ENCODE measurements at regions not wholly inside any gene's neighbourhood (a gene's known extent, or its start where the extent isn't known, plus 50 kb on each side); places are given as distances from the start of the nearest gene placed in this dataset. TPM values are rescaled to one million over a fixed set of nuclear protein-coding genes. Genes with fewer than 3 reads are reported as not detected.
"Not testable (repeated sequence)": the region's sequence is repeated elsewhere in the genome, so short reads cannot be mapped to it uniquely, and the experiment has no call there.

DNA sequence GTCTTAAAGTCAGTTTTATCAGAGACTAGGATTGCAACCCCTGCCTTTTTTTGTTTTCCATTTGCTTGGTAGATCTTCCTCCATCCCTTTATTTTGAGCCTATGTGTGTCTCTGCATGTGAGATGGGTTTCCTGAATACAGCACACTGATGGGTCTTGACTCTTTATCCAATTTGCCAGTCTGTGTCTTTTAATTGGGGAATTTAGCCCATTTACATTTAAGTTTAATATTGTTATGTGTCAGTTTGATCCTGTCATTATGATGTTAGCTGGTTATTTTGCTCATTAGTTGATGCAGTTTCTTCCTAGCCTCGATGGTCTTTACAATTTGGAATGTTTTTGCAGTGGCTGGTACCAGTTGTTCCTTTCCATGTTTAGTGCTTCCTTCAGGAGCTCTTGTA, 93.3 kb upstream of the GALNT18 start:
- DNase-seq, result not testable (repeated sequence)

GRCh38 chr11:11710556-11710955, 88.8 kb upstream of the GALNT18 start:
- no peak for DNase-seq

DNA sequence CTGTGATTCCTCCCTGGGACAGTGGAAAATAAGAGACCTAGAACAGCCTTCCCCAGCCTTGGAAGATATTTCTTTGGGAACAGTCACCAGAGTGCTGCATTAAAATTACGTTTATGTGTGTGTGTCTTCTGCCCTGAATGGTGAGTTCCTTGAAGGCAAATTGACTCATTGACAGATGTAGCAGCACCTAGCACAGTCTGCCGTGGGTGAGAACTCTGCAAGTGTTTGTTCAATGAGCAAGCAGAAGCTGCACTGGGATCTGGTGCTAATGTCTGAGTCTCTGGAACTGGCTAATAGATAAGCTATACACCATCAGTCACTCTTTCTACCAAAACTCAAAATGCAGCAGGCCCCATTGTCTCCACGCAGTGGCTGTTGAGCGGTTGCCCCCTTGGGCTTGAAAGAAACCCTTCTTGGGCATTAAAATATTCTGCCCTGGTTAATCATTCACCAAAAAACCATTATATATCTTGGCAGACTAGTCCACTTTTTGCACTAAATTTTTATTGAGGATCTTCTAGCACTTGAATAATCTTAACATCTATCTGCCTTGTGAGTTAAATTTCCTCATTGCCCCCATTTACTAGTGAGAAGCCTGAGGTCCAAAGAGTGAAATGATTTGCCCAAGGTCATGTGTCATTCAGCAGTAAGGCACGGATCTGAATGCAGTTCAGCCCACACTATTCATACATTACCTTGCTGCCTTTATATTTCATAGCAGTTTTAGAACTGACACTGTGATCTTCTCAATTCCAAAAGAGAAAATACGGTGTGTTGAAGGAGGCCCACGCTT, 87.8 kb upstream of the GALNT18 start:
- DNase-seq, result no peak

GRCh38 chr11:11708256-11708655, 86.5 kb upstream of the GALNT18 start:
- DNase-seq, result no peak

DNA sequence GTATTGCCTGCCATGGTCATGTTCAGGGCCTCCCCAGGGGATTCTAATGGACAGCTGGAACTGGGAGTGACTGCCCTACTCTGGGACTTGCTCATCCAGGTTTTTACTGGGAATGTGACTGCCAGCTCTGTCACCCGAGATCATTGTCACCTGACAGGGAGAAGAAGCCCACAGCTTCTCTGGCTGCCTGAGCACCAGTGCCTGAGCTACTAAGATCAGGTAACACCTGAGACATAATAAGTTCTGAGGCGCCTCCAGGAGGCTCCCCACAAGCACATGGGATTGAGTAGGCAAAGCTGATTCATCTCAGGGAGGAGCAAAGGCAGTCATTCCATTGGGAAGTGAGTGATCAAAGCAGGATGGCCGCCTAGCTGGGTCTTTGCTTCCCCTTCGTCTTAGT, 84.2 kb upstream of the GALNT18 start:
- no peak for DNase-seq

DNA sequence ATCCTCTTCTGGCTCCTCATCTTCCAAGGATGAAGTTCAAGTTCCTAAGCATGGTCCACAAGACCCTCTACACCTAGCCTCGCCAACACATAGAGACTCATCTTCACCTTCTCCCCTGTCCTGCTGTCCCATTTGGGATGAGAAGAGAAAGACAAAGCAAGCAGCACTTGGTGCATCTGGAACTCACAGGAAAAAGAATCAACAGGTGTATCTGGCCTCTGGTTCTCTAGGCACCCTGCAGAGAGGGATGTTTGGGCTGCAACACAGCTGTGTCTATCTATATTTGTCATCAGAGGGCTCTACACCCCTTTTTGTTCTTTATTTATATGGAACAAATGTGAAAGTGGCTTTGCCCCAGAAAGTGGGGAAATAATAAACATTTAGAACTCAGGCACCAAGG, 82.1 kb upstream of the GALNT18 start:
- no peak for DNase-seq

GRCh38 chr11:11701070-11701469, 79.3 kb upstream of the GALNT18 start:
- DNase-seq, result no peak

GRCh38 chr11:11697796-11698195, 76.0 kb upstream of the GALNT18 start:
- no peak for DNase-seq

- DNase-seq, result no peak
These were observed 69.7 kb upstream of the GALNT18 start for GRCh38 chr11:11691296-11692151.

DNA sequence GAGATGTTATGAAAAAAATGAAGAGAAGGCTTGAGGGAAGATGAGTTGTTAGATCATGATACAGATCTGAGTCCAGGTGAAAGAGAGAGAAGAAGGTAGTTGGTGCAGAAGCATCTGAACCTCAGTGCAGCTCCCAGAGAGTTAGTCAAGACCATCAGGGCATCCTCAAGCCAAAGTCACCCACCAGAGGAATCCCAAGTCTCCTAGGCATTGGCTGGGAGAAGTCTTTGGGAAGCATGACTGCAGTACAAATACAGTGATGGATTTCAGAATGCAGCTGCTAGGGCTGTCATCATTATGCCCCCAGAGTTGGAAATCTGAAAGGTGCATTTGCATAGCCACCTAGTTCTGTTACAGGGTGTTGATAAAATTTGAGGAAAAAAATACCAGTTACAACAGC, 59.7 kb upstream of the GALNT18 start:
- DNase-seq, result no peak

GRCh38 chr11:11677672-11678356, 56.0 kb upstream of the GALNT18 start:
- no peak for DNase-seq

- no peak for DNase-seq
These were observed 53.9 kb upstream of the GALNT18 start for GRCh38 chr11:11675671-11676181.

GRCh38 chr11:11672789-11673188, 51.0 kb upstream of the GALNT18 start:
- DNase-seq, result no peak

- DNase-seq, result no peak
These were observed 50.3 kb upstream of the GALNT18 start for GRCh38 chr11:11672101-11672500.

Small RNAs in the stretch of these regions (small RNA-seq; reads per million reads assigned to genes)
- not detected for gene MIR8070
